HG03064 (cell line): ENCODE measurements at regions not wholly inside any gene's neighbourhood (a gene's known extent, or its start where the extent isn't known, plus 50 kb on each side); places are given as distances from the start of the nearest gene placed in this dataset.

Experiments used
- ATAC-seq: cut with Tn5 transposase; IDR thresholded peaks from one replicate; pipeline ENCODE4 v1.9.1; 2021; ENCODE audit warnings: low read depth; ENCODE audit not compliant: unreplicated experiment

DNA sequence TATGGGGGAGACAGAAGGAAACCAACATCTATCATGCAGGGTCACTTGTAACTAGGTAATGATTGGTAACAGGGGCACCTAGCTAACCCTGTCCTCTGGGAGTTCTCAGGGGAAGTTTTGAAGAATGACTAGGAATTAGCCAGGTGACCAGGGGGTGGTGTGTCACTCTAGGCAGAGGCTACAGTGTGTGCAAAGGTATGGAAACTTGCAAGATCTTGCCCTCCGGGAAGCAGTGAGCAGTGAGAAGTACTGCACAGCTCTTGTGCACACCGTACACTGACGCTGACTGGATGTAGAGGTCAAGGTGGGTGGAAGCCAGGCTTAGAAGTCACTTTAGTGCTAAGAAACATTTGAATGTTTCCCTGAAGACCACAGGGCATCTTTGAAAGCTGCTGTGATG is 62.9 kb upstream of the LMO4 start:
- no peak for ATAC-seq

DNA sequence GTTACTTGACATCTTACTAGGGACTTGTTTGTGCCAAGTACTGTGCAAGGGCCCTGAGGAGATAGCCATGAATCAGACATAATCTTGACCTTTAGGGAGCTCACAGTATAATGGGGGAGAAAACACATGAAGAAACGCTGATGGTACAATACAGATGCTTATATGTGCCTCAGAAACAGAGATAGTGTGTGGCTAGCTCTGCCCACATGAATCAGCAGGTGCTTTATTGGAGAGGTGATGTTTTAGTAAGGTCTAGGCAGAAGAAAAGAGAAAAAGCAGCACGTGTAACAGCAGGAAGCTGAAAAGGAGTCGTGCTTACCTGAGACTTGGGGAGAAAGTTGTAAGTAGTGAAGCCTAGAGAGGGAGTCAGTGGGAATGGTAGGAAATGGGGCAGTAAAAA is 60.6 kb upstream of the LMO4 start:
- no peak for ATAC-seq

GRCh38 chr1:87269921-87270320 is 58.8 kb upstream of the LMO4 start:
- ATAC-seq = no peak

DNA sequence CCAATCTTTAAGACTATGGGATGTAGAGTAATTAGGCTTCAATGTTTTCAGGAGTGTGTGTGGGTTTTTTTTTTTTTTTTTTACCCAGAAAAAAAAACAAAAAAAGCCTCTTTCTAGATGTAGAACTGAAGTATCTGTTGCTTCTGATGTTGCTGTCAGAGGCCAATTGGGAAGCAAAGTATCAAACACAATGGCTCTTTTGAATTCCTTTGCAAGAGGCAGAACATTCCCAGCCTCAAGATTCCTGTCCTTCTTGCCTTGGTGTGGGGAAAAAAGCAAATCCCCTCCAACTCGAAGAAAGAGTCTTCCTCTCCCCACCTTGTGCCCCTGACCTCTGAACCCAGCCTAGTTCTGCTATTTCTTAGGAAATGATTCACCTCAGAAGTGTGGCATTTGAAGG is 55.4 kb upstream of the LMO4 start:
- ATAC-seq = no peak

DNA sequence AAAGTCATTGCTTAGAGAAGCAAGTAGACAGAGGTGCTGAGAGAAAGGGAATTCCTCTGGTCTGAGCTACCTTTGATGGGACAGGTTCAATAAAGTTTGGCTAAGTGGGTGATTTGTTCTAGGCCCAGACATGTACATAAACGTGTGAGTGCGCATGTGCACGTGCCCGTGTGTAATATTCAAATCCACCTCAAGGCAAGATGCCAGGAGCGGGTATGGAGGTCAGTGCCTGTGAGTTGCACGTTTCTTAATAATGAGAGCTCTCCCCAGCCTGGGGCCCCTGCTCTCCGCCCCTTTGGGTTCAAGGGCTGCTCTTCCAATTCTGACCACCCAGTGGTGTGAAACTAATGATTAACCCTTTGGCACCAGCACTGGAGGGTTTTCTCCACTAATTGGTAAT is 53.8 kb upstream of the LMO4 start:
- ATAC-seq = no peak

GRCh38 chr1:87278825-87279535 is 49.7 kb upstream of the LMO4 start:
- no peak for ATAC-seq
